K562 (cell line): ENCODE measurements at regions not wholly inside any gene's neighbourhood (a gene's known extent, or its start where the extent isn't known, plus 50 kb on each side); places are given as distances from the start of the nearest gene placed in this dataset.

Experiments used
- ATAC-seq: fragments of 200-7000 bp; cut with Tn5 transposase; 3 replicates; pipeline ENCODE4 v1.9.1; 2020; ENCODE audit warnings: moderate library complexity
- BruUV-seq: library from RNA; stranded (reverse); fragments of 400-500 nt; replicated peaks from 2 replicates; lab custom pipeline; 2021; lab: Mats Ljungman, UMichigan
- CTCF ChIA-PET: fragments of 300-600 bp; formaldehyde crosslinking; extraction: SDS; loops from one replicate; lab custom pipeline; 2021; ENCODE audit warnings: low intra/inter-chr PET ratio; lab: Yijun Ruan, JAX
- POLR2A ChIA-PET: fragments of 300-600, 350-650 bp; sonication (Branson Sonifier 250); formaldehyde crosslinking; extraction: SDS; loops from one replicate; lab custom pipeline; 2021; ENCODE audit warnings: antibody characterized with exemption, inconsistent platforms; lab: Yijun Ruan, JAX
- DNase-seq, 4 experiments: peaks; one replicate each; pipeline versions ENCODE4 v3.0.0 to v3.0.0-alpha.2; 2011 to 2018; ENCODE audit warnings: low spot score in 3 of 4, mixed read lengths in 3 of 4; ENCODE audit errors: extremely low read depth in 1 of 4
- FAIRE-seq: peaks from 2 replicates; lab custom pipeline; 2011; peaks lifted over from hg19 to GRCh38; lab: Jason Lieb, UNC
- H2AFZ ChIP-seq: 2 replicates; pipeline ENCODE4 v1.6.0; 2011; ENCODE audit warnings: low read depth, low read length, control low read depth, inconsistent platforms
- H3K27ac ChIP-seq: fragments of 200-600 bp; 3 replicates; pipeline ENCODE4 v1.8.0; 2011; ENCODE audit warnings: low read depth, mild to moderate bottlenecking, control low read depth, inconsistent platforms, low read length, moderate library complexity, mixed read lengths; ENCODE audit errors: extremely low read depth
- H3K27me3 ChIP-seq, 2 experiments: fragments of 300-600 bp in 1 of 2; 2 replicates in 1 of 2; 3 replicates in 1 of 2; pipeline versions ENCODE4 v1.6.0 to v1.8.0; 2011; ENCODE audit warnings: inconsistent platforms in 2 of 2, low read length in 2 of 2, mild to moderate bottlenecking in 1 of 2, mixed read lengths in 1 of 2, moderate library complexity in 1 of 2; ENCODE audit not compliant: control insufficient read depth in 2 of 2, insufficient read depth in 2 of 2
- H3K36me3 ChIP-seq: fragments of 300-600 bp; 3 replicates; pipeline ENCODE4 v1.8.0; 2011; ENCODE audit warnings: mild to moderate bottlenecking, low read length, inconsistent platforms; ENCODE audit not compliant: control insufficient read depth, insufficient read depth
- H3K4me1 ChIP-seq, 2 experiments: fragments of 200-600 bp in 1 of 2; replicated peaks in 1 of 2; 2 replicates in 1 of 2; 3 replicates in 1 of 2; pipeline versions ENCODE4 v1.5.1 to v1.8.0; 2011; ENCODE audit warnings: inconsistent platforms in 2 of 2, low read length in 2 of 2, mild to moderate bottlenecking in 1 of 2, mixed read lengths in 1 of 2, moderate library complexity in 1 of 2; ENCODE audit not compliant: control insufficient read depth in 2 of 2, insufficient read depth in 2 of 2
- H3K4me2 ChIP-seq: 2 replicates; pipeline ENCODE4 v1.6.1; 2011; ENCODE audit warnings: low read length, control low read depth, inconsistent platforms, mixed read lengths; ENCODE audit not compliant: insufficient read depth
- H3K4me3 ChIP-seq: fragments of 200-600 bp; sonication (generic), shearing (Covaris generic); 2 replicates; pipeline ENCODE4 v1.5.1; 2016; ENCODE audit warnings: control low read depth, inconsistent platforms
- H3K79me2 ChIP-seq: fragments of 200-600 bp; 3 replicates; pipeline ENCODE4 v1.8.0; 2011; ENCODE audit warnings: low read length, inconsistent platforms; ENCODE audit not compliant: control insufficient read depth, insufficient read depth
- H3K9ac ChIP-seq, 2 experiments: 2 replicates each; pipeline versions ENCODE4 v1.6.0 to v1.6.1; 2011; ENCODE audit warnings: low read depth in 2 of 2, low read length in 2 of 2, control low read depth in 1 of 2, inconsistent platforms in 1 of 2, mild to moderate bottlenecking in 1 of 2, mixed read lengths in 1 of 2; ENCODE audit not compliant: insufficient read depth in 1 of 2
- H3K9me1 ChIP-seq: one replicate; pipeline ENCODE4 v1.6.0; 2011; ENCODE audit warnings: inconsistent platforms, mild to moderate bottlenecking, low read length, moderate library complexity; ENCODE audit not compliant: control insufficient read depth, insufficient read depth
- H3K9me3 ChIP-seq: replicated peaks from 2 replicates; pipeline ENCODE4 v1.5.1; 2011; ENCODE audit warnings: low read depth, low read length, inconsistent platforms; ENCODE audit not compliant: control insufficient read depth, insufficient read depth
- H4K20me1 ChIP-seq: replicated peaks from 2 replicates; pipeline ENCODE4 v1.6.1; 2011; ENCODE audit warnings: low read length, inconsistent platforms, mixed read lengths; ENCODE audit not compliant: control insufficient read depth, insufficient read depth
- CREB1 ChIP-seq, 2 experiments: sonication (generic) in 1 of 2; formaldehyde crosslinking in 1 of 2; IDR thresholded peaks; 2 replicates each; pipeline versions ENCODE4 v1.6.1 to v1.8.0; 2012 to 2022; ENCODE audit warnings: inconsistent platforms in 1 of 2, mild to moderate bottlenecking in 1 of 2, missing genetic modification reagents in 1 of 2, moderate library complexity in 1 of 2
- RBFOX2 ChIP-seq: fragments of 200-400 bp; formaldehyde crosslinking; IDR thresholded peaks from 2 replicates; pipeline ENCODE4 v1.6.1; 2017; ENCODE audit warnings: low read depth, mild to moderate bottlenecking, low read length, moderate library complexity
- ZNF407 ChIP-seq: fragments of 450-650 bp; IDR thresholded peaks from 2 replicates; pipeline ENCODE4 v1.6.1; 2016; ENCODE audit warnings: low read depth
- WGBS: fragments of 100-300 bp; shearing (Covaris generic); methylation state at CpG from one replicate; pipeline ENCODE4 v1.1.6; 2016; ENCODE audit warnings: low coverage, mixed read lengths; ENCODE audit not compliant: insufficient coverage; ENCODE audit errors: missing lambda C conversion rate; 5-methylcytosine and 5-hydroxymethylcytosine counted together
- in situ Hi-C: fragments of 300-500 bp; cut with MboI; formaldehyde crosslinking; loops from 4 replicates; pipeline ENCODE4 v1.15.0; 2018; ENCODE audit warnings: inconsistent platforms, mixed read lengths
- intact Hi-C: fragments of 100-400 bp; cut with micrococcal nuclease; formaldehyde crosslinking; loops from 2 replicates; pipeline ENCODE4 v1.14.2; 2022
- TF ChIP-seq, protein P1 (sequence below): fragments of 200-800 bp; sonication (Bioruptor generic); IDR thresholded peaks from 2 replicates; pipeline ENCODE4 v1.6.1; 2016; ENCODE audit warnings: missing genetic modification characterization, missing compliant biosample characterization

DNA sequence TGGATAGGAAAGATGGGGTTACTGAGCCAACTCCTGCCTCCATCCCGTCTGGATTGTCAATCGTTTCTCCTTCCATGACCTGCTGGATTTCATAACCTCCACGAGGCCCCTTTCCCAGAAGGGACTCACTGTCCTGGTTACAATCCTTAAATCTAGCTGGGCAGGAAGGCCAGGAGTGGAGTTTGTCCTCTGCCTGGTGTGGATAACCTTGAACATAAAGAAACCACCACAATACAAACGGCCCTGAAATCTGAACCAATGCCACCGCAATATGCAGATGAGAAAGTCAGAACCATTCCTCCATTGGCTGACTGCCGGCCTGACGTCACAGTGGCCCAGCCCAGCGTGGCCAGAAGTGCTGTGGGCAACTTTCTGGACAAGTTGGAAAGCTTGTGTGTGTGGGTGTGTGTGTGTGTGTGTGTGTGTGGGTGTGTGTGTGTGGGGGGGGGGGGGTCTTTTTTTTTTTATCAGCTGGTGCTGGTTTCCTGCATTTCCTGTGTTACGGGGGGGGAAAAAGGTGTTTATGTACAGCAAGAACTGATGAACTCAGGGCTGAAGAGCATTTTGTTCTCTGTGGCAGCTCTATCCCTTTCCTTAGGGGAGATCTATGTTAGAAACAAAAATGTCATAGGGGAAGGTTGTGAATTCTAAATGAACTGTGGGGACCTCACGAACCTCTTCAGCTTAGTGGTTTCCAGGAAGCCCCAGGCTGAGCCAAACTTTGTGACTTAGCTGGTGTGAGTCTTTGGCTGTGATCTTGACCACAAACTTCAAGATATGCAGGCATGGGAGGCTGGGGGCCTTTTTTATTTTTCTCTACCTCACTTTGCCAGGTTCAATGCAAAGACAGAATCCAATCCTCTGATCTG lies 81.6 kb upstream of the MED13L start:
- Histone ChIP-seq H3K4me3 (peak overlapping the region; percentile 30), H3K9me1 (no peaks in the 10 kb centered on the region), H3K9me3 (no peaks in the 10 kb centered on the region; the same call in 1 of the 2 replicates), H3K9ac (peak overlapping the region; percentile 36 to 86; a peak in 3 of 4 replicates), H3K79me2 (peaks cover 9% of the 10 kb centered on the region; the same call in 1 of the 3 replicates), H2AFZ (peak overlapping the region; percentile 85), H3K27me3 (no peaks in the 10 kb centered on the region), H3K27ac (peak overlapping the region; percentile 94), H3K4me1 (peaks cover 19 to 42% of the 10 kb centered on the region in 2 experiments), H4K20me1 (no peaks in the 10 kb centered on the region), H3K36me3 (no peaks in the 10 kb centered on the region), H3K4me2 (peak overlapping the region; percentile 90)
- ATAC-seq (peak; percentile 92), DNase-seq (peak; percentile 89 to 98 (median 92)), FAIRE-seq (peak; percentile 100)
- BruUV-seq: TSS peak; percentile 73
- WGBS: 0% methylated on average over 9 of the region's 10 CpGs
- ChIA-PET POLR2A (interaction anchor here (0.6 to 1.2 kb wide), 4 partner anchors 18 to 191 kb away, joined by 3 to 4 read pairs (median 4); no protein-coding TSS in a partner anchor), CTCF (no interaction called here)
- intact Hi-C loops: loop anchor here (2.0 to 5.0 kb wide), 2 partner anchors 26 to 82 kb away; partner anchors contain the start of gene MED13L
- in situ Hi-C loops: no loop called here
- no peak for TF ChIP-seq ZNF407
- TF ChIP-seq RBFOX2: peak; percentile 44; the same call in 1 of the 2 replicates
- TF ChIP-seq, protein P1, sequence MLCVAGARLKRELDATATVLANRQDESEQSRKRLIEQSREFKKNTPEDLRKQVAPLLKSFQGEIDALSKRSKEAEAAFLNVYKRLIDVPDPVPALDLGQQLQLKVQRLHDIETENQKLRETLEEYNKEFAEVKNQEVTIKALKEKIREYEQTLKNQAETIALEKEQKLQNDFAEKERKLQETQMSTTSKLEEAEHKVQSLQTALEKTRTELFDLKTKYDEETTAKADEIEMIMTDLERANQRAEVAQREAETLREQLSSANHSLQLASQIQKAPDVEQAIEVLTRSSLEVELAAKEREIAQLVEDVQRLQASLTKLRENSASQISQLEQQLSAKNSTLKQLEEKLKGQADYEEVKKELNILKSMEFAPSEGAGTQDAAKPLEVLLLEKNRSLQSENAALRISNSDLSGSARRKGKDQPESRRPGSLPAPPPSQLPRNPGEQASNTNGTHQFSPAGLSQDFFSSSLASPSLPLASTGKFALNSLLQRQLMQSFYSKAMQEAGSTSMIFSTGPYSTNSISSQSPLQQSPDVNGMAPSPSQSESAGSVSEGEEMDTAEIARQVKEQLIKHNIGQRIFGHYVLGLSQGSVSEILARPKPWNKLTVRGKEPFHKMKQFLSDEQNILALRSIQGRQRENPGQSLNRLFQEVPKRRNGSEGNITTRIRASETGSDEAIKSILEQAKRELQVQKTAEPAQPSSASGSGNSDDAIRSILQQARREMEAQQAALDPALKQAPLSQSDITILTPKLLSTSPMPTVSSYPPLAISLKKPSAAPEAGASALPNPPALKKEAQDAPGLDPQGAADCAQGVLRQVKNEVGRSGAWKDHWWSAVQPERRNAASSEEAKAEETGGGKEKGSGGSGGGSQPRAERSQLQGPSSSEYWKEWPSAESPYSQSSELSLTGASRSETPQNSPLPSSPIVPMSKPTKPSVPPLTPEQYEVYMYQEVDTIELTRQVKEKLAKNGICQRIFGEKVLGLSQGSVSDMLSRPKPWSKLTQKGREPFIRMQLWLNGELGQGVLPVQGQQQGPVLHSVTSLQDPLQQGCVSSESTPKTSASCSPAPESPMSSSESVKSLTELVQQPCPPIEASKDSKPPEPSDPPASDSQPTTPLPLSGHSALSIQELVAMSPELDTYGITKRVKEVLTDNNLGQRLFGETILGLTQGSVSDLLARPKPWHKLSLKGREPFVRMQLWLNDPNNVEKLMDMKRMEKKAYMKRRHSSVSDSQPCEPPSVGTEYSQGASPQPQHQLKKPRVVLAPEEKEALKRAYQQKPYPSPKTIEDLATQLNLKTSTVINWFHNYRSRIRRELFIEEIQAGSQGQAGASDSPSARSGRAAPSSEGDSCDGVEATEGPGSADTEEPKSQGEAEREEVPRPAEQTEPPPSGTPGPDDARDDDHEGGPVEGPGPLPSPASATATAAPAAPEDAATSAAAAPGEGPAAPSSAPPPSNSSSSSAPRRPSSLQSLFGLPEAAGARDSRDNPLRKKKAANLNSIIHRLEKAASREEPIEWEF (CRISPR knock-in tag): no peak
- TF ChIP-seq CREB1 (IDR thresholded peaks at IDR 0.05): peak; percentile 76
- peak; percentile 81 for TF ChIP-seq CREB1 (CRISPR knock-in tag; IDR thresholded peaks at IDR 0.05)
